ENCODE measurements at regions not wholly inside any gene's neighbourhood (a gene's known extent, or its start where the extent isn't known, plus 50 kb on each side); places are given as distances from the start of the nearest gene placed in this dataset.

GRCh38 chr15:70533931-70534742 is 229.2 kb downstream of the UACA start:
- TF ChIP-seq BRCA1 (IDR thresholded peaks at IDR 0.05; ENCODE audit: low read depth, low read length) (no peak), CTCF (IDR thresholded peaks at IDR 0.05; ENCODE audit: control extremely low read depth in 1 of 3, insufficient read depth in 1 of 3, low read depth in 1 of 3, low read length in 3 of 3) (no peak), EP300 (IDR thresholded peaks at IDR 0.05; ENCODE audit: borderline replicate concordance in 1 of 2, low read depth in 2 of 2, low read length in 2 of 2) (no peak)

Data from H1 (cell line).